ENCODE measurements at regions not wholly inside any gene's neighbourhood (a gene's known extent, or its start where the extent isn't known, plus 50 kb on each side); places are given as distances from the start of the nearest gene placed in this dataset.

GRCh38 chr1:238279694-238280380 is 389.1 kb upstream of the ZP4 start:
- TF ChIP-seq POLR2AphosphoS5 (IDR thresholded peaks at IDR 0.05) = peak; percentile 52
- TF ChIP-seq CTCF (IDR thresholded peaks at IDR 0.05) = no peak
